ENCODE measurements at regions not wholly inside any gene's neighbourhood (a gene's known extent, or its start where the extent isn't known, plus 50 kb on each side); places are given as distances from the start of the nearest gene placed in this dataset.

GRCh38 chr13:84543962-84544361 lies 661.7 kb upstream of the SLITRK1 start:
- TF ChIP-seq CTCF (conservative IDR thresholded peaks at IDR 0.05; ENCODE audit: low read depth in 2 of 2) (no peak), EZH2 (IDR thresholded peaks at IDR 0.05; ENCODE audit: low read depth, unreplicated experiment) (no peak), STAT1 (IDR thresholded peaks at IDR 0.05; ENCODE audit: unreplicated experiment) (no peak), EZH2phosphoT487 (IDR thresholded peaks at IDR 0.05; ENCODE audit: unreplicated experiment) (no peak), POLR2AphosphoS5 (IDR thresholded peaks at IDR 0.05; ENCODE audit: low read depth) (no peak), REST (IDR thresholded peaks at IDR 0.05; ENCODE audit: unreplicated experiment) (no peak), ZNF462 (CRISPR knock-in tag; IDR thresholded peaks at IDR 0.05) (no peak)
